B cell (primary cell): ENCODE measurements at regions not wholly inside any gene's neighbourhood (a gene's known extent, or its start where the extent isn't known, plus 50 kb on each side); places are given as distances from the start of the nearest gene placed in this dataset.

Experiments
- ATAC-seq: fragments of 200-7000 bp; cut with Tn5 transposase; one replicate; pipeline ENCODE4 v1.10.0; 2021; ENCODE audit warnings: low read depth, mild to moderate bottlenecking, moderate number of reproducible peaks, moderate library complexity
- CTCF ChIA-PET: fragments of 350-600 bp; sonication (Branson Sonifier 250); formaldehyde crosslinking; loops from one replicate; lab custom pipeline; 2021; ENCODE audit warnings: antibody characterized with exemption, inconsistent platforms; lab: Charles Lee
- POLR2A ChIA-PET: fragments of 350-600 bp; sonication (Branson Sonifier 250); formaldehyde crosslinking; loops from one replicate; lab custom pipeline; 2021; ENCODE audit warnings: antibody characterized with exemption; lab: Charles Lee
- DNase-seq: peaks from one replicate; pipeline ENCODE4 v3.0.0; 2013
- H2AFZ ChIP-seq: 2 replicates; pipeline ENCODE4 v1.6.1; 2012; ENCODE audit warnings: mild to moderate bottlenecking, low read depth, low read length; ENCODE audit not compliant: insufficient read depth, poor library complexity, severe bottlenecking
- H3K27ac ChIP-seq, 2 donors: 1 replicate in 1 of 2; 2 replicates in 1 of 2; pipeline ENCODE4 v1.5.1; 2012 to 2013; ENCODE audit warnings: low read length in 2 of 2, mild to moderate bottlenecking in 2 of 2, moderate library complexity in 1 of 2
- H3K27me3 ChIP-seq, 4 experiments: fragments of 200-600 bp in 1 of 4; sonication (generic) in 1 of 4; replicated peaks in 1 of 4; 1 replicate in 2 of 4; 2 replicates in 2 of 4; pipeline versions ENCODE4 v1.6.1 to v1.7.0; 2013 to 2016; ENCODE audit warnings: low read length in 3 of 4, mild to moderate bottlenecking in 2 of 4, mixed read lengths in 1 of 4, moderate library complexity in 1 of 4; ENCODE audit not compliant: insufficient read depth in 4 of 4, control insufficient read depth in 3 of 4; ENCODE audit errors: control extremely low read depth in 1 of 4
- H3K36me3 ChIP-seq, 2 experiments: replicated peaks in 1 of 2; 1 replicate in 1 of 2; 2 replicates in 1 of 2; pipeline versions ENCODE4 v1.6.1 to v1.7.1; 2013; ENCODE audit warnings: low read length in 1 of 2; ENCODE audit not compliant: insufficient read depth in 2 of 2, control insufficient read depth in 1 of 2; ENCODE audit errors: control extremely low read depth in 1 of 2, extremely low read depth in 1 of 2
- H3K4me1 ChIP-seq, 2 donors: fragments of 200-600 bp in 1 of 2; sonication (generic) in 1 of 2; 1 replicate in 1 of 2; 2 replicates in 1 of 2; pipeline versions ENCODE4 v1.5.1 to v1.6.1; 2013 to 2017; ENCODE audit warnings: low read length in 2 of 2; ENCODE audit not compliant: control insufficient read depth in 2 of 2, insufficient read depth in 2 of 2
- H3K4me2 ChIP-seq: replicated peaks from 2 replicates; pipeline ENCODE3; 2012; ENCODE audit warnings: mild to moderate bottlenecking, low read depth, low read length; ENCODE audit not compliant: poor library complexity, severe bottlenecking
- H3K4me3 ChIP-seq, 5 experiments: fragments of 200-600 bp in 1 of 5; sonication (generic) in 1 of 5; 1 replicate in 3 of 5; 2 replicates in 2 of 5; pipeline versions ENCODE4 v1.5.1 to v1.7.0; 2011 to 2016; ENCODE audit warnings: low read length in 4 of 5, mild to moderate bottlenecking in 4 of 5, low read depth in 2 of 5, control low read depth in 1 of 5, moderate library complexity in 1 of 5; ENCODE audit not compliant: insufficient read depth in 1 of 5; ENCODE audit errors: control extremely low read depth in 1 of 5, extremely low read depth in 1 of 5
- H3K79me2 ChIP-seq: fragments of 200-600 bp; sonication (generic); one replicate; pipeline ENCODE4 v1.6.0; 2016; ENCODE audit warnings: low read length; ENCODE audit not compliant: control insufficient read depth, insufficient read depth
- H3K9ac ChIP-seq: fragments of 200-600 bp; sonication (generic); 2 replicates; pipeline ENCODE4 v1.6.1; 2017; ENCODE audit warnings: mild to moderate bottlenecking, low read length, moderate library complexity
- H3K9me3 ChIP-seq, 3 donors: one replicate each; pipeline versions ENCODE4 v1.6.1 to v1.7.1; 2013; ENCODE audit warnings: low read length in 2 of 3; ENCODE audit not compliant: control insufficient read depth in 2 of 3, insufficient read depth in 1 of 3; ENCODE audit errors: control extremely low read depth in 1 of 3
- H4K20me1 ChIP-seq: 2 replicates; pipeline ENCODE4 v1.6.0; 2012; ENCODE audit warnings: mild to moderate bottlenecking, low read length; ENCODE audit not compliant: insufficient read depth, control insufficient read depth, poor library complexity, severe bottlenecking
- H3K27ac Mint-ChIP-seq: one replicate; pipeline ENCODE4 v1.8.0; 2021; ENCODE audit warnings: mixed read lengths
- H3K27me3 Mint-ChIP-seq: one replicate; pipeline ENCODE4 v1.8.0; 2021; ENCODE audit warnings: mixed read lengths
- H3K4me1 Mint-ChIP-seq: one replicate; pipeline ENCODE4 v1.8.0; 2021; ENCODE audit warnings: mixed read lengths
- H3K4me3 Mint-ChIP-seq: one replicate; pipeline ENCODE4 v1.8.0; 2021; ENCODE audit warnings: mixed read lengths
- H3K9me3 Mint-ChIP-seq: one replicate; pipeline ENCODE4 v1.8.0; 2022; ENCODE audit warnings: mixed read lengths; ENCODE audit not compliant: insufficient read depth
- CTCF ChIP-seq: fragments of 200-600 bp; IDR thresholded peaks from one replicate; pipeline ENCODE4 v1.8.0; 2022; ENCODE audit warnings: antibody characterized with exemption, mild to moderate bottlenecking
- EZH2 ChIP-seq: IDR thresholded peaks from 2 replicates; pipeline ENCODE4 v1.6.1; 2012; ENCODE audit warnings: borderline replicate concordance, low read depth, mild to moderate bottlenecking, moderate library complexity, low read length; ENCODE audit not compliant: insufficient read depth, poor library complexity, severe bottlenecking
- WGBS: methylation state at CpG from one replicate; pipeline ENCODE4 v1.1.5; 2013; ENCODE audit warnings: missing lambda C conversion rate; ENCODE audit not compliant: insufficient coverage; 5-methylcytosine and 5-hydroxymethylcytosine counted together
- intact Hi-C: fragments of 100-400 bp; cut with micrococcal nuclease; formaldehyde crosslinking; loops from one replicate; pipeline ENCODE4 v1.10.0; 2022

- DNase-seq (no peak), ATAC-seq (no peak)
- Histone ChIP-seq H3K4me1 (no peaks in the 10 kb centered on the region), H3K36me3 (no peaks in the 10 kb centered on the region), H3K27me3 (no peaks in the 10 kb centered on the region), H3K4me2 (no peak overlapping the region), H4K20me1 (no peaks in the 10 kb centered on the region), H3K27ac (no peak overlapping the region), H3K79me2 (no peaks in the 10 kb centered on the region), H3K9me3 (no peaks in the 10 kb centered on the region), H3K4me3 (no peak overlapping the region), H3K9ac (no peak overlapping the region), H2AFZ (no peak overlapping the region)
- H3K27me3 Mint-ChIP-seq, result no peaks in the 10 kb centered on the region
- CTCF ChIA-PET, result no interaction called here
- POLR2A ChIA-PET, result no interaction called here
- H3K4me3 Mint-ChIP-seq, result no peak overlapping the region
- no peak overlapping the region for H3K27ac Mint-ChIP-seq
- no peaks in the 10 kb centered on the region for H3K4me1 Mint-ChIP-seq
- TF ChIP-seq CTCF, result no peak
- TF ChIP-seq EZH2, result no peak
- intact Hi-C loops, result no loop called here
- peaks cover 7% of the 10 kb centered on the region for H3K9me3 Mint-ChIP-seq
Observed at GRCh38 chr1:79079770-79080169, 73.2 kb upstream of the ADGRL4 start.

GRCh38 chr1:79074975-79075374, 68.4 kb upstream of the ADGRL4 start:
- ChIA-PET CTCF (no interaction called here), POLR2A (no interaction called here)
- no CpG with 5 or more reads among the region's 2 CpGs for WGBS
- H3K9ac ChIP-seq, result no peak overlapping the region
- H3K4me2 ChIP-seq, result no peak overlapping the region
- intact Hi-C loops, result no loop called here
- no peak overlapping the region for H2AFZ ChIP-seq
- no peak overlapping the region for H3K4me3 Mint-ChIP-seq
- no peak for ATAC-seq
- TF ChIP-seq CTCF, result no peak
- TF ChIP-seq EZH2, result no peak
- no peaks in the 10 kb centered on the region for H3K36me3 ChIP-seq
- no peak overlapping the region for H3K27ac ChIP-seq
- no peak overlapping the region for H3K27ac Mint-ChIP-seq
- H3K4me1 ChIP-seq, result no peaks in the 10 kb centered on the region
- H3K27me3 Mint-ChIP-seq, result no peaks in the 10 kb centered on the region
- no peaks in the 10 kb centered on the region for H3K9me3 ChIP-seq
- no peak for DNase-seq
- H3K4me1 Mint-ChIP-seq, result no peaks in the 10 kb centered on the region
- peaks cover 5% of the 10 kb centered on the region for H3K9me3 Mint-ChIP-seq
- no peaks in the 10 kb centered on the region for H3K27me3 ChIP-seq
- no peaks in the 10 kb centered on the region for H4K20me1 ChIP-seq
- no peak overlapping the region for H3K4me3 ChIP-seq
- H3K79me2 ChIP-seq, result no peaks in the 10 kb centered on the region
